Left kidney (tissue), 1 donor: ENCODE measurements at regions not wholly inside any gene's neighbourhood (a gene's known extent, or its start where the extent isn't known, plus 50 kb on each side); places are given as distances from the start of the nearest gene placed in this dataset.
"Not testable (repeated sequence)": the region's sequence is repeated elsewhere in the genome, so short reads cannot be mapped to it uniquely, and the experiment has no call there.

ENCODE experiments used
- DNase-seq: peaks from one replicate; pipeline ENCODE4 v3.0.0-alpha.2; 2013

GRCh38 chr3:30521156-30521715 lies 85.2 kb upstream of the TGFBR2 start:
- no peak for DNase-seq

GRCh38 chr3:30522476-30522875 lies 83.9 kb upstream of the TGFBR2 start:
- no peak for DNase-seq

- DNase-seq = no peak
These were observed 83.0 kb upstream of the TGFBR2 start for GRCh38 chr3:30523366-30523765.

- DNase-seq = no peak
These were observed 81.9 kb upstream of the TGFBR2 start for GRCh38 chr3:30524357-30525040.

GRCh38 chr3:30526031-30526430 lies 80.4 kb upstream of the TGFBR2 start:
- DNase-seq = no peak

GRCh38 chr3:30527186-30527585 lies 79.2 kb upstream of the TGFBR2 start:
- DNase-seq = no peak

- DNase-seq = no peak
These were observed 78.7 kb upstream of the TGFBR2 start for GRCh38 chr3:30527720-30528119.

GRCh38 chr3:30530084-30530483 lies 76.3 kb upstream of the TGFBR2 start:
- DNase-seq = no peak

- no peak for DNase-seq
These were observed 75.3 kb upstream of the TGFBR2 start for GRCh38 chr3:30531017-30531570.

GRCh38 chr3:30535525-30535924 lies 70.9 kb upstream of the TGFBR2 start:
- no peak for DNase-seq

GRCh38 chr3:30538791-30539190 lies 67.6 kb upstream of the TGFBR2 start:
- no peak for DNase-seq

GRCh38 chr3:30539206-30539605 lies 67.2 kb upstream of the TGFBR2 start:
- no peak for DNase-seq

- DNase-seq = no peak
These were observed 66.6 kb upstream of the TGFBR2 start for GRCh38 chr3:30539772-30540171.

- not testable (repeated sequence) for DNase-seq
These were observed 65.2 kb upstream of the TGFBR2 start for GRCh38 chr3:30541156-30541555.

GRCh38 chr3:30542897-30543296 lies 63.5 kb upstream of the TGFBR2 start:
- DNase-seq = no peak

GRCh38 chr3:30544812-30545211 lies 61.6 kb upstream of the TGFBR2 start:
- no peak for DNase-seq

GRCh38 chr3:30546934-30547333 lies 59.5 kb upstream of the TGFBR2 start:
- no peak for DNase-seq

GRCh38 chr3:30547716-30548115 lies 58.7 kb upstream of the TGFBR2 start:
- DNase-seq = no peak

- no peak for DNase-seq
These were observed 57.8 kb upstream of the TGFBR2 start for GRCh38 chr3:30548600-30548999.

GRCh38 chr3:30549600-30549999 lies 56.8 kb upstream of the TGFBR2 start:
- no peak for DNase-seq

- DNase-seq = no peak
These were observed 56.2 kb upstream of the TGFBR2 start for GRCh38 chr3:30550246-30550645.

GRCh38 chr3:30551266-30551665 lies 55.1 kb upstream of the TGFBR2 start:
- no peak for DNase-seq

- DNase-seq = no peak
These were observed 54.5 kb upstream of the TGFBR2 start for GRCh38 chr3:30551927-30552326.
